Globus pallidus (tissue), 1 donor: ENCODE measurements at regions not wholly inside any gene's neighbourhood (a gene's known extent, or its start where the extent isn't known, plus 50 kb on each side); places are given as distances from the start of the nearest gene placed in this dataset.
"Not testable (repeated sequence)": the region's sequence is repeated elsewhere in the genome, so short reads cannot be mapped to it uniquely, and the experiment has no call there.

Experiments used
- DNase-seq: peaks from one replicate; pipeline ENCODE4 v3.0.0-alpha.2; 2015; ENCODE audit warnings: low spot score

- DNase-seq, result no peak
Observed at GRCh38 chr15:79492065-79492464, 59.9 kb downstream of the MINAR1 start.

GRCh38 chr15:79494384-79494909 lies 62.3 kb downstream of the MINAR1 start:
- DNase-seq, result no peak

GRCh38 chr15:79494963-79495755 lies 63.0 kb downstream of the MINAR1 start:
- no peak for DNase-seq

- DNase-seq, result no peak
Observed at GRCh38 chr15:79495775-79496174, 63.6 kb downstream of the MINAR1 start.

- no peak for DNase-seq
Observed at GRCh38 chr15:79496838-79497237, 64.7 kb downstream of the MINAR1 start.

GRCh38 chr15:79501086-79501485 lies 69.0 kb downstream of the MINAR1 start:
- no peak for DNase-seq

- no peak for DNase-seq
Observed at GRCh38 chr15:79505956-79506355, 73.8 kb downstream of the MINAR1 start.

- DNase-seq, result not testable (repeated sequence)
Observed at GRCh38 chr15:79512844-79513243, 80.7 kb downstream of the MINAR1 start.

GRCh38 chr15:79513417-79513816 lies 81.3 kb downstream of the MINAR1 start:
- no peak for DNase-seq

- DNase-seq, result no peak
Observed at GRCh38 chr15:79513940-79514339, 81.8 kb downstream of the MINAR1 start.

- DNase-seq, result no peak
Observed at GRCh38 chr15:79515300-79516027, 83.3 kb downstream of the MINAR1 start.

GRCh38 chr15:79516155-79516554 lies 84.0 kb downstream of the MINAR1 start:
- no peak for DNase-seq

GRCh38 chr15:79516646-79517045 lies 84.5 kb downstream of the MINAR1 start:
- no peak for DNase-seq

GRCh38 chr15:79519628-79520027 lies 87.5 kb downstream of the MINAR1 start:
- no peak for DNase-seq

GRCh38 chr15:79520654-79521053 lies 88.5 kb downstream of the MINAR1 start:
- no peak for DNase-seq

GRCh38 chr15:79522656-79523055 lies 90.5 kb downstream of the MINAR1 start:
- DNase-seq, result no peak

GRCh38 chr15:79523266-79523665 lies 91.1 kb downstream of the MINAR1 start:
- no peak for DNase-seq

GRCh38 chr15:79524531-79524930 lies 92.4 kb downstream of the MINAR1 start:
- no peak for DNase-seq

GRCh38 chr15:79526376-79526775 lies 94.2 kb downstream of the MINAR1 start:
- DNase-seq, result no peak

- DNase-seq, result no peak
Observed at GRCh38 chr15:79527821-79528220, 95.7 kb downstream of the MINAR1 start.

GRCh38 chr15:79529157-79529785 lies 97.1 kb downstream of the MINAR1 start:
- DNase-seq, result no peak

- DNase-seq, result no peak
Observed at GRCh38 chr15:79535536-79535935, 103.4 kb downstream of the MINAR1 start.

GRCh38 chr15:79538527-79538926 lies 106.4 kb downstream of the MINAR1 start:
- DNase-seq, result no peak
